ENCODE measurements at regions not wholly inside any gene's neighbourhood (a gene's known extent, or its start where the extent isn't known, plus 50 kb on each side); places are given as distances from the start of the nearest gene placed in this dataset.

GRCh38 chr11:45723397-45723796 lies 58.0 kb upstream of the CHST1 start:
- no peak for DNase-seq

GRCh38 chr11:45722144-45722543 lies 56.7 kb upstream of the CHST1 start:
- no peak for DNase-seq

- DNase-seq = no peak
Observed at GRCh38 chr11:45717526-45717925, 52.1 kb upstream of the CHST1 start.

GRCh38 chr11:45715418-45715817 lies 50.0 kb upstream of the CHST1 start:
- no peak for DNase-seq
